ENCODE measurements at regions not wholly inside any gene's neighbourhood (a gene's known extent, or its start where the extent isn't known, plus 50 kb on each side); places are given as distances from the start of the nearest gene placed in this dataset.
"Not testable (repeated sequence)": the region's sequence is repeated elsewhere in the genome, so short reads cannot be mapped to it uniquely, and the experiment has no call there.

- intact Hi-C loops (cut with DNase I; ENCODE audit: low total_unique reads) = no loop called here
- 77 to 83% methylated on average over 4 of the region's 4 CpGs for WGBS, 2 donors
- no peak for TF ChIP-seq POLR2A (IDR thresholded peaks at IDR 0.05)
- no peak for TF ChIP-seq CTCF (IDR thresholded peaks at IDR 0.05)
- H3K4me3 ChIP-seq (ENCODE audit: low read depth, poor library complexity, severe bottlenecking) = no peak overlapping the region
- DNase-seq (ENCODE audit: low spot score in 2 of 2) = no peak
These were observed 353.9 kb upstream of the C1orf174 start for GRCh38 chr1:4253935-4254334.

- TF ChIP-seq CTCF (IDR thresholded peaks at IDR 0.05) (no peak), POLR2A (IDR thresholded peaks at IDR 0.05) (no peak)
- intact Hi-C loops (cut with DNase I; ENCODE audit: low total_unique reads) = no loop called here
- WGBS, 2 donors = 63 to 77% methylated on average over 4 of the region's 4 CpGs
- DNase-seq (ENCODE audit: low spot score in 2 of 2) = no peak
- no peak overlapping the region for H3K4me3 ChIP-seq (ENCODE audit: low read depth, poor library complexity, severe bottlenecking)
These were observed 356.3 kb upstream of the C1orf174 start for GRCh38 chr1:4256351-4256750.

GRCh38 chr1:4258146-4258777 is 358.2 kb upstream of the C1orf174 start:
- H3K4me3 ChIP-seq (ENCODE audit: low read depth, poor library complexity, severe bottlenecking); intact Hi-C loops (cut with DNase I; ENCODE audit: low total_unique reads); DNase-seq (ENCODE audit: low spot score in 2 of 2): not testable (repeated sequence)
- 86 to 88% methylated on average over 2 of the region's 2 CpGs for WGBS, 2 donors

- DNase-seq (ENCODE audit: low spot score in 2 of 2) = no peak
- TF ChIP-seq POLR2A (IDR thresholded peaks at IDR 0.05) (no peak), CTCF (IDR thresholded peaks at IDR 0.05) (no peak)
- H3K4me3 ChIP-seq (ENCODE audit: low read depth, poor library complexity, severe bottlenecking) = no peak overlapping the region
- WGBS, 2 donors = 81 to 85% methylated on average over 2 of the region's 2 CpGs
- intact Hi-C loops (cut with DNase I; ENCODE audit: low total_unique reads) = no loop called here
These were observed 361.3 kb upstream of the C1orf174 start for GRCh38 chr1:4261327-4261726.

- TF ChIP-seq POLR2A (IDR thresholded peaks at IDR 0.05) = no peak
- no peak for TF ChIP-seq CTCF (IDR thresholded peaks at IDR 0.05)
- 68 to 86% methylated on average over 2 of the region's 2 CpGs for WGBS, 2 donors
- no peak for DNase-seq (ENCODE audit: low spot score in 2 of 2)
- intact Hi-C loops (cut with DNase I; ENCODE audit: low total_unique reads) = no loop called here
- no peak overlapping the region for H3K4me3 ChIP-seq (ENCODE audit: low read depth, poor library complexity, severe bottlenecking)
These were observed 362.6 kb upstream of the C1orf174 start for GRCh38 chr1:4262665-4263064.

GRCh38 chr1:4263699-4264098 is 363.6 kb upstream of the C1orf174 start:
- intact Hi-C loops (cut with DNase I; ENCODE audit: low total_unique reads) = no loop called here
- no peak for DNase-seq (ENCODE audit: low spot score in 2 of 2)
- WGBS, 2 donors = 49 to 58% methylated on average over 2 of the region's 2 CpGs

GRCh38 chr1:4265836-4266235 is 365.8 kb upstream of the C1orf174 start:
- WGBS, 2 donors = 70 to 100% methylated on average over 1 of the region's 1 CpG
- intact Hi-C loops (cut with DNase I; ENCODE audit: low total_unique reads) = no loop called here
- TF ChIP-seq CTCF (IDR thresholded peaks at IDR 0.05) (no peak), POLR2A (IDR thresholded peaks at IDR 0.05) (no peak)

More at GRCh38 chr1:4263699-4264098, 363.6 kb upstream of the C1orf174 start:
- TF ChIP-seq POLR2A (IDR thresholded peaks at IDR 0.05) = no peak
- no peak overlapping the region for H3K4me3 ChIP-seq (ENCODE audit: low read depth, poor library complexity, severe bottlenecking)

More at GRCh38 chr1:4265836-4266235, 365.8 kb upstream of the C1orf174 start:
- no peak for DNase-seq (ENCODE audit: low spot score in 2 of 2)
- H3K4me3 ChIP-seq (ENCODE audit: low read depth, poor library complexity, severe bottlenecking) = no peak overlapping the region
